K562 (cell line): ENCODE measurements at regions not wholly inside any gene's neighbourhood (a gene's known extent, or its start where the extent isn't known, plus 50 kb on each side); places are given as distances from the start of the nearest gene placed in this dataset.

Source experiments
- ATAC-seq: fragments of 200-7000 bp; cut with Tn5 transposase; 3 replicates; pipeline ENCODE4 v1.9.1; 2020; ENCODE audit warnings: moderate library complexity
- BruUV-seq: library from RNA; stranded (reverse); fragments of 400-500 nt; replicated peaks from 2 replicates; lab custom pipeline; 2021; lab: Mats Ljungman, UMichigan
- CTCF ChIA-PET: fragments of 300-600 bp; formaldehyde crosslinking; extraction: SDS; loops from one replicate; lab custom pipeline; 2021; ENCODE audit warnings: low intra/inter-chr PET ratio; lab: Yijun Ruan, JAX
- POLR2A ChIA-PET: fragments of 300-600, 350-650 bp; sonication (Branson Sonifier 250); formaldehyde crosslinking; extraction: SDS; loops from one replicate; lab custom pipeline; 2021; ENCODE audit warnings: antibody characterized with exemption, inconsistent platforms; lab: Yijun Ruan, JAX
- DNase-seq, 4 experiments: peaks; one replicate each; pipeline versions ENCODE4 v3.0.0 to v3.0.0-alpha.2; 2011 to 2018; ENCODE audit warnings: low spot score in 3 of 4, mixed read lengths in 3 of 4; ENCODE audit errors: extremely low read depth in 1 of 4
- FAIRE-seq: peaks from 2 replicates; lab custom pipeline; 2011; peaks lifted over from hg19 to GRCh38; lab: Jason Lieb, UNC
- H2AFZ ChIP-seq: 2 replicates; pipeline ENCODE4 v1.6.0; 2011; ENCODE audit warnings: low read depth, low read length, control low read depth, inconsistent platforms
- H3K27ac ChIP-seq: fragments of 200-600 bp; 3 replicates; pipeline ENCODE4 v1.8.0; 2011; ENCODE audit warnings: low read depth, mild to moderate bottlenecking, control low read depth, inconsistent platforms, low read length, moderate library complexity, mixed read lengths; ENCODE audit errors: extremely low read depth
- H3K27me3 ChIP-seq, 2 experiments: fragments of 300-600 bp in 1 of 2; 2 replicates in 1 of 2; 3 replicates in 1 of 2; pipeline versions ENCODE4 v1.6.0 to v1.8.0; 2011; ENCODE audit warnings: inconsistent platforms in 2 of 2, low read length in 2 of 2, mild to moderate bottlenecking in 1 of 2, mixed read lengths in 1 of 2, moderate library complexity in 1 of 2; ENCODE audit not compliant: control insufficient read depth in 2 of 2, insufficient read depth in 2 of 2
- H3K36me3 ChIP-seq: fragments of 300-600 bp; 3 replicates; pipeline ENCODE4 v1.8.0; 2011; ENCODE audit warnings: mild to moderate bottlenecking, low read length, inconsistent platforms; ENCODE audit not compliant: control insufficient read depth, insufficient read depth
- H3K4me1 ChIP-seq, 2 experiments: fragments of 200-600 bp in 1 of 2; replicated peaks in 1 of 2; 2 replicates in 1 of 2; 3 replicates in 1 of 2; pipeline versions ENCODE4 v1.5.1 to v1.8.0; 2011; ENCODE audit warnings: inconsistent platforms in 2 of 2, low read length in 2 of 2, mild to moderate bottlenecking in 1 of 2, mixed read lengths in 1 of 2, moderate library complexity in 1 of 2; ENCODE audit not compliant: control insufficient read depth in 2 of 2, insufficient read depth in 2 of 2
- H3K4me2 ChIP-seq: 2 replicates; pipeline ENCODE4 v1.6.1; 2011; ENCODE audit warnings: low read length, control low read depth, inconsistent platforms, mixed read lengths; ENCODE audit not compliant: insufficient read depth
- H3K4me3 ChIP-seq: fragments of 200-600 bp; sonication (generic), shearing (Covaris generic); 2 replicates; pipeline ENCODE4 v1.5.1; 2016; ENCODE audit warnings: control low read depth, inconsistent platforms
- H3K79me2 ChIP-seq: fragments of 200-600 bp; 3 replicates; pipeline ENCODE4 v1.8.0; 2011; ENCODE audit warnings: low read length, inconsistent platforms; ENCODE audit not compliant: control insufficient read depth, insufficient read depth
- H3K9ac ChIP-seq, 2 experiments: 2 replicates each; pipeline versions ENCODE4 v1.6.0 to v1.6.1; 2011; ENCODE audit warnings: low read depth in 2 of 2, low read length in 2 of 2, control low read depth in 1 of 2, inconsistent platforms in 1 of 2, mild to moderate bottlenecking in 1 of 2, mixed read lengths in 1 of 2; ENCODE audit not compliant: insufficient read depth in 1 of 2
- H3K9me1 ChIP-seq: one replicate; pipeline ENCODE4 v1.6.0; 2011; ENCODE audit warnings: inconsistent platforms, mild to moderate bottlenecking, low read length, moderate library complexity; ENCODE audit not compliant: control insufficient read depth, insufficient read depth
- H3K9me3 ChIP-seq: replicated peaks from 2 replicates; pipeline ENCODE4 v1.5.1; 2011; ENCODE audit warnings: low read depth, low read length, inconsistent platforms; ENCODE audit not compliant: control insufficient read depth, insufficient read depth
- H4K20me1 ChIP-seq: replicated peaks from 2 replicates; pipeline ENCODE4 v1.6.1; 2011; ENCODE audit warnings: low read length, inconsistent platforms, mixed read lengths; ENCODE audit not compliant: control insufficient read depth, insufficient read depth
- DDX20 ChIP-seq: fragments of 450-650 bp; IDR thresholded peaks from 2 replicates; pipeline ENCODE4 v1.6.1; 2016; ENCODE audit warnings: missing genetic modification characterization, low read depth, mild to moderate bottlenecking, missing compliant biosample characterization, moderate library complexity
- E2F3 ChIP-seq: fragments of 250-450 bp; sonication (Bioruptor Pico); IDR thresholded peaks from 2 replicates; pipeline ENCODE4 v1.4.0; 2020; ENCODE audit warnings: mild to moderate bottlenecking
- ESRRB ChIP-seq: fragments of 250-450 bp; sonication (Bioruptor Pico); IDR thresholded peaks from 2 replicates; pipeline ENCODE4 v1.5.0; 2020; ENCODE audit warnings: mild to moderate bottlenecking, moderate library complexity, borderline replicate concordance
- FOXK2 ChIP-seq, 2 experiments: fragments of 450-650 bp; IDR thresholded peaks in 1 of 2; conservative IDR thresholded peaks in 1 of 2; 2 replicates each; pipeline ENCODE4 v1.6.1; 2016; ENCODE audit warnings: low read depth in 2 of 2, mild to moderate bottlenecking in 1 of 2
- GABPB2 ChIP-seq: fragments of 250-450 bp; sonication (Bioruptor Pico); conservative IDR thresholded peaks from 2 replicates; pipeline ENCODE4 v1.5.1; 2021; ENCODE audit warnings: mild to moderate bottlenecking
- GTF2A2 ChIP-seq: IDR thresholded peaks from 2 replicates; pipeline ENCODE4 v1.6.1; 2016; ENCODE audit warnings: mild to moderate bottlenecking, missing genetic modification characterization, missing compliant biosample characterization
- HNRNPL ChIP-seq: fragments of 200-400 bp; formaldehyde crosslinking; IDR thresholded peaks from 2 replicates; pipeline ENCODE4 v1.6.1; 2017; ENCODE audit warnings: low read depth, mild to moderate bottlenecking, low read length
- IRF2 ChIP-seq: sonication (generic); formaldehyde crosslinking; IDR thresholded peaks from 2 replicates; pipeline ENCODE4 v1.8.1; 2022; ENCODE audit warnings: mild to moderate bottlenecking, missing genetic modification reagents
- RHOXF2B ChIP-seq: fragments of 250-450 bp; sonication (Bioruptor Pico); conservative IDR thresholded peaks from 2 replicates; pipeline ENCODE4 v1.5.1; 2021
- ZNF41 ChIP-seq: fragments of 250-450 bp; sonication (Bioruptor Pico); conservative IDR thresholded peaks from 2 replicates; pipeline ENCODE4 v1.4.0; 2020; ENCODE audit warnings: mild to moderate bottlenecking
- ZNF507 ChIP-seq: conservative IDR thresholded peaks from 2 replicates; pipeline ENCODE4 v1.6.1; 2017; ENCODE audit warnings: missing genetic modification characterization, missing compliant biosample characterization
- ZSCAN32 ChIP-seq: fragments of 450-650 bp; formaldehyde crosslinking; IDR thresholded peaks from 2 replicates; pipeline ENCODE4 v1.4.0; 2020; ENCODE audit warnings: mild to moderate bottlenecking, moderate library complexity
- WGBS: fragments of 100-300 bp; shearing (Covaris generic); methylation state at CpG from one replicate; pipeline ENCODE4 v1.1.6; 2016; ENCODE audit warnings: low coverage, mixed read lengths; ENCODE audit not compliant: insufficient coverage; ENCODE audit errors: missing lambda C conversion rate; 5-methylcytosine and 5-hydroxymethylcytosine counted together
- in situ Hi-C: fragments of 300-500 bp; cut with MboI; formaldehyde crosslinking; loops from 4 replicates; pipeline ENCODE4 v1.15.0; 2018; ENCODE audit warnings: inconsistent platforms, mixed read lengths
- intact Hi-C: fragments of 100-400 bp; cut with micrococcal nuclease; formaldehyde crosslinking; loops from 2 replicates; pipeline ENCODE4 v1.14.2; 2022
- TF ChIP-seq, protein P1 (sequence below): fragments of 450-650 bp; IDR thresholded peaks from 2 replicates; pipeline ENCODE4 v1.7.0; 2016; ENCODE audit warnings: borderline replicate concordance
- TF ChIP-seq, protein P2 (sequence below): fragments of 450-650 bp; IDR thresholded peaks from 2 replicates; pipeline ENCODE4 v1.6.1; 2016; ENCODE audit warnings: antibody characterized with exemption

DNA sequence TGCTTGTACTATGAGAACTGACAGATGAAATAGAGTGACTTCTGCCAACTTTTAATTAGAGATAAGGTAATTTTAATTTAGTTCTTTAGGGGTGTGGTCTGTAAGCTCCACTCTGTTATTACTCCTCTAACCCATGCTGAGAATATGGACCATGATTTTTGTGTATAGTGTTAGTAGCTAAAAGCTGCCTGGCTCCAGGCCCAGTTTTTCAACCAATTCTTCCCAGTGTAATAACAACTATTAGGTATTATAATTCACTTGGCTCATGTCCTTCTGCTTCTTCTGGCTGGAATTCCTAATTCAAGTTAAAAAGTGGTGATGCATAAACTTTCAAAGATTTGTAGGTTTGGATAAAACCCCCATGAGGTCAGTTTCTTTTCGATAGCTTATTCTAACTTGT is 216.3 kb downstream of the ISL1 start:
- 10% methylated on average over 1 of the region's 1 CpG for WGBS
- CTCF ChIA-PET, result no interaction called here

More for the DNA sequence above, 216.3 kb downstream of the ISL1 start:
- no peaks in the 10 kb centered on the region for H3K79me2 ChIP-seq
- no peak overlapping the region for H2AFZ ChIP-seq
- DNase-seq (no peak), FAIRE-seq (no peak), ATAC-seq (no peak)
- H4K20me1 ChIP-seq, result no peaks in the 10 kb centered on the region
- BruUV-seq, result no TSS peak
- intact Hi-C loops, result no loop called here
- H3K9me3 ChIP-seq, result no peaks in the 10 kb centered on the region
- H3K4me3 ChIP-seq, result no peak overlapping the region
- H3K4me2 ChIP-seq, result no peak overlapping the region
- H3K4me1 ChIP-seq, result no peaks in the 10 kb centered on the region
- no peak overlapping the region for H3K27ac ChIP-seq
- POLR2A ChIA-PET, result no interaction called here
- H3K36me3 ChIP-seq, result no peaks in the 10 kb centered on the region
- H3K9ac ChIP-seq, result no peak overlapping the region
- TF ChIP-seq E2F3 (CRISPR knock-in tag), result no peak
- TF ChIP-seq IRF2, result no peak
- no peak for TF ChIP-seq GABPB2 (CRISPR knock-in tag)
- no peak for TF ChIP-seq ZNF507 (tag)
- TF ChIP-seq, protein P1, sequence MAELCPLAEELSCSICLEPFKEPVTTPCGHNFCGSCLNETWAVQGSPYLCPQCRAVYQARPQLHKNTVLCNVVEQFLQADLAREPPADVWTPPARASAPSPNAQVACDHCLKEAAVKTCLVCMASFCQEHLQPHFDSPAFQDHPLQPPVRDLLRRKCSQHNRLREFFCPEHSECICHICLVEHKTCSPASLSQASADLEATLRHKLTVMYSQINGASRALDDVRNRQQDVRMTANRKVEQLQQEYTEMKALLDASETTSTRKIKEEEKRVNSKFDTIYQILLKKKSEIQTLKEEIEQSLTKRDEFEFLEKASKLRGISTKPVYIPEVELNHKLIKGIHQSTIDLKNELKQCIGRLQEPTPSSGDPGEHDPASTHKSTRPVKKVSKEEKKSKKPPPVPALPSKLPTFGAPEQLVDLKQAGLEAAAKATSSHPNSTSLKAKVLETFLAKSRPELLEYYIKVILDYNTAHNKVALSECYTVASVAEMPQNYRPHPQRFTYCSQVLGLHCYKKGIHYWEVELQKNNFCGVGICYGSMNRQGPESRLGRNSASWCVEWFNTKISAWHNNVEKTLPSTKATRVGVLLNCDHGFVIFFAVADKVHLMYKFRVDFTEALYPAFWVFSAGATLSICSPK, result no peak
- no peak for TF ChIP-seq FOXK2 (conservative IDR thresholded peaks at IDR 0.05 in 1 of 2, IDR thresholded peaks at IDR 0.05 in 1 of 2; ENCODE audit: low read depth in 2 of 2)
- TF ChIP-seq ESRRB (CRISPR knock-in tag), result no peak
- TF ChIP-seq GTF2A2, result no peak
- TF ChIP-seq ZNF41 (CRISPR knock-in tag), result no peak
- no peak for TF ChIP-seq ZSCAN32 (CRISPR knock-in tag)
- TF ChIP-seq HNRNPL, result no peak
- no peak for TF ChIP-seq DDX20 (tag)
- no peak for TF ChIP-seq RHOXF2B (CRISPR knock-in tag)
- TF ChIP-seq, protein P2, sequence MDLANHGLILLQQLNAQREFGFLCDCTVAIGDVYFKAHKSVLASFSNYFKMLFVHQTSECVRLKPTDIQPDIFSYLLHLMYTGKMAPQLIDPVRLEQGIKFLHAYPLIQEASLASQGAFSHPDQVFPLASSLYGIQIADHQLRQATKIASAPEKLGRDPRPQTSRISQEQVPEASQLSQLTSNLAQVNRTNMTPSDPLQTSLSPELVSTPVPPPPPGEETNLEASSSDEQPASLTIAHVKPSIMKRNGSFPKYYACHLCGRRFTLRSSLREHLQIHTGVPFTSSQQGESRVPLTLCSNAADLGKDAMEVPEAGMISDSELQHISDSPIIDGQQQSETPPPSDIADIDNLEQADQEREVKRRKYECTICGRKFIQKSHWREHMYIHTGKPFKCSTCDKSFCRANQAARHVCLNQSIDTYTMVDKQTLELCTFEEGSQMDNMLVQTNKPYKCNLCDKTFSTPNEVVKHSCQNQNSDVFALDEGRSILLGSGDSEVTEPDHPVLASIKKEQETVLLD, result no peak
- in situ Hi-C loops, result no loop called here
- no peaks in the 10 kb centered on the region for H3K9me1 ChIP-seq
- no peaks in the 10 kb centered on the region for H3K27me3 ChIP-seq
